ENCODE measurements at regions not wholly inside any gene's neighbourhood (a gene's known extent, or its start where the extent isn't known, plus 50 kb on each side); places are given as distances from the start of the nearest gene placed in this dataset.
"Not testable (repeated sequence)": the region's sequence is repeated elsewhere in the genome, so short reads cannot be mapped to it uniquely, and the experiment has no call there.

GRCh38 chr7:50251765-50252164, 52.8 kb upstream of the IKZF1 start:
- no peak for DNase-seq

- DNase-seq: no peak
Measured at GRCh38 chr7:50246551-50246950, 58.0 kb upstream of the IKZF1 start.

- DNase-seq: not testable (repeated sequence)
Measured at GRCh38 chr7:50242111-50242510, 62.4 kb upstream of the IKZF1 start.

GRCh38 chr7:50240699-50241098, 63.8 kb upstream of the IKZF1 start:
- not testable (repeated sequence) for DNase-seq

- DNase-seq: no peak
Measured at GRCh38 chr7:50229964-50230363, 74.6 kb upstream of the IKZF1 start.

- no peak for DNase-seq
Measured at GRCh38 chr7:50228148-50228547, 76.4 kb upstream of the IKZF1 start.

GRCh38 chr7:50227726-50228125, 76.8 kb upstream of the IKZF1 start:
- no peak for DNase-seq

GRCh38 chr7:50226669-50227068, 77.8 kb upstream of the IKZF1 start:
- DNase-seq: no peak

GRCh38 chr7:50226145-50226544, 78.4 kb upstream of the IKZF1 start:
- DNase-seq: no peak

- no peak for DNase-seq
Measured at GRCh38 chr7:50221433-50221832, 83.1 kb upstream of the IKZF1 start.

- no peak for DNase-seq
Measured at GRCh38 chr7:50221028-50221427, 83.5 kb upstream of the IKZF1 start.

GRCh38 chr7:50220273-50220672, 84.2 kb upstream of the IKZF1 start:
- no peak for DNase-seq

GRCh38 chr7:50217821-50218281, 86.7 kb upstream of the IKZF1 start:
- no peak for DNase-seq

GRCh38 chr7:50217401-50217800, 87.1 kb upstream of the IKZF1 start:
- DNase-seq: no peak

GRCh38 chr7:50216626-50217025, 87.9 kb upstream of the IKZF1 start:
- DNase-seq: no peak

GRCh38 chr7:50214771-50215170, 89.7 kb upstream of the IKZF1 start:
- DNase-seq: no peak

- DNase-seq: no peak
Measured at GRCh38 chr7:50214126-50214670, 90.3 kb upstream of the IKZF1 start.

- no peak for DNase-seq
Measured at GRCh38 chr7:50213622-50214017, 90.9 kb upstream of the IKZF1 start.

GRCh38 chr7:50212666-50213621, 91.6 kb upstream of the IKZF1 start:
- no peak for DNase-seq

- DNase-seq: no peak
Measured at GRCh38 chr7:50212016-50212325, 92.5 kb upstream of the IKZF1 start.

GRCh38 chr7:50211130-50212015, 93.1 kb upstream of the IKZF1 start:
- DNase-seq: no peak

- DNase-seq: no peak
Measured at GRCh38 chr7:50210706-50211115, 93.8 kb upstream of the IKZF1 start.

- no peak for DNase-seq
Measured at GRCh38 chr7:50209461-50210135, 94.9 kb upstream of the IKZF1 start.

Data from effector CD8-positive, alpha-beta T cell (primary cell).